ENCODE measurements at regions not wholly inside any gene's neighbourhood (a gene's known extent, or its start where the extent isn't known, plus 50 kb on each side); places are given as distances from the start of the nearest gene placed in this dataset.

- DNase-seq, result no peak
These were observed 169.3 kb downstream of the RBFOX3 start for GRCh38 chr17:79441356-79442160.

- DNase-seq, result no peak
These were observed 170.6 kb downstream of the RBFOX3 start for GRCh38 chr17:79440251-79440650.

- no peak for DNase-seq
These were observed 171.4 kb downstream of the RBFOX3 start for GRCh38 chr17:79439493-79439892.

- no peak for DNase-seq
These were observed 172.1 kb downstream of the RBFOX3 start for GRCh38 chr17:79438546-79439334.

GRCh38 chr17:79438058-79438457 is 172.8 kb downstream of the RBFOX3 start:
- DNase-seq, result no peak

GRCh38 chr17:79437081-79437480 is 173.8 kb downstream of the RBFOX3 start:
- no peak for DNase-seq

- no peak for DNase-seq
These were observed 174.9 kb downstream of the RBFOX3 start for GRCh38 chr17:79435962-79436361.

GRCh38 chr17:79435296-79435695 is 175.6 kb downstream of the RBFOX3 start:
- no peak for DNase-seq

GRCh38 chr17:79434215-79434614 is 176.6 kb downstream of the RBFOX3 start:
- no peak for DNase-seq

GRCh38 chr17:79433379-79433778 is 177.5 kb downstream of the RBFOX3 start:
- DNase-seq, result no peak

GRCh38 chr17:79431175-79431574 is 179.7 kb downstream of the RBFOX3 start:
- DNase-seq, result no peak

- DNase-seq, result no peak
These were observed 180.9 kb downstream of the RBFOX3 start for GRCh38 chr17:79429864-79430494.

GRCh38 chr17:79428988-79429387 is 181.9 kb downstream of the RBFOX3 start:
- DNase-seq, result no peak

- no peak for DNase-seq
These were observed 183.0 kb downstream of the RBFOX3 start for GRCh38 chr17:79427621-79428539.

- no peak for DNase-seq
These were observed 185.2 kb downstream of the RBFOX3 start for GRCh38 chr17:79425686-79426085.

- DNase-seq, result no peak
These were observed 186.2 kb downstream of the RBFOX3 start for GRCh38 chr17:79424471-79425185.

- no peak for DNase-seq
These were observed 186.9 kb downstream of the RBFOX3 start for GRCh38 chr17:79423811-79424465.

- DNase-seq, result no peak
These were observed 188.6 kb downstream of the RBFOX3 start for GRCh38 chr17:79422236-79422635.

GRCh38 chr17:79420318-79421243 is 190.3 kb downstream of the RBFOX3 start:
- DNase-seq, result peak; percentile 14 to 27

- no peak for DNase-seq
These were observed 193.3 kb downstream of the RBFOX3 start for GRCh38 chr17:79417476-79417988.

Measured in activated CD4-positive, alpha-beta T cell treated with anti-CD3 and anti-CD28 coated beads for 4 hours (primary cell).